ENCODE measurements at regions not wholly inside any gene's neighbourhood (a gene's known extent, or its start where the extent isn't known, plus 50 kb on each side); places are given as distances from the start of the nearest gene placed in this dataset.
"Not testable (repeated sequence)": the region's sequence is repeated elsewhere in the genome, so short reads cannot be mapped to it uniquely, and the experiment has no call there.

GRCh38 chr10:131579251-131580071 lies 267.9 kb upstream of the TCERG1L start:
- no peak for DNase-seq (ENCODE audit: low read depth in 2 of 2)

GRCh38 chr10:131580076-131580652 lies 268.6 kb upstream of the TCERG1L start:
- DNase-seq (ENCODE audit: low read depth in 2 of 2) = no peak

GRCh38 chr10:131580674-131581073 lies 269.2 kb upstream of the TCERG1L start:
- DNase-seq (ENCODE audit: low read depth in 2 of 2) = no peak

- not testable (repeated sequence) for DNase-seq (ENCODE audit: low read depth in 2 of 2)
Measured at GRCh38 chr10:131581547-131581946, 270.0 kb upstream of the TCERG1L start.

GRCh38 chr10:131584287-131584686 lies 272.8 kb upstream of the TCERG1L start:
- no peak for DNase-seq (ENCODE audit: low read depth in 2 of 2)

- DNase-seq (ENCODE audit: low read depth in 2 of 2) = no peak
Measured at GRCh38 chr10:131585761-131586160, 274.2 kb upstream of the TCERG1L start.

GRCh38 chr10:131586958-131587357 lies 275.4 kb upstream of the TCERG1L start:
- DNase-seq (ENCODE audit: low read depth in 2 of 2) = no peak

- DNase-seq (ENCODE audit: low read depth in 2 of 2) = no peak
Measured at GRCh38 chr10:131587976-131588680, 276.6 kb upstream of the TCERG1L start.

GRCh38 chr10:131588704-131589220 lies 277.2 kb upstream of the TCERG1L start:
- DNase-seq (ENCODE audit: low read depth in 2 of 2) = no peak

GRCh38 chr10:131590567-131590966 lies 279.0 kb upstream of the TCERG1L start:
- DNase-seq (ENCODE audit: low read depth in 2 of 2) = no peak

GRCh38 chr10:131591936-131592335 lies 280.4 kb upstream of the TCERG1L start:
- DNase-seq (ENCODE audit: low read depth in 2 of 2) = no peak

GRCh38 chr10:131609176-131609575 lies 291.6 kb upstream of the PPP2R2D start:
- no peak for DNase-seq (ENCODE audit: low read depth in 2 of 2)

- DNase-seq (ENCODE audit: low read depth in 2 of 2) = no peak
Measured at GRCh38 chr10:131615150-131615549, 285.7 kb upstream of the PPP2R2D start.

- DNase-seq (ENCODE audit: low read depth in 2 of 2) = no peak
Measured at GRCh38 chr10:131616040-131616439, 284.8 kb upstream of the PPP2R2D start.

GRCh38 chr10:131617113-131617858 lies 283.5 kb upstream of the PPP2R2D start:
- no peak for DNase-seq (ENCODE audit: low read depth in 2 of 2)

GRCh38 chr10:131618587-131619267 lies 282.1 kb upstream of the PPP2R2D start:
- no peak for DNase-seq (ENCODE audit: low read depth in 2 of 2)

- DNase-seq (ENCODE audit: low read depth in 2 of 2) = no peak
Measured at GRCh38 chr10:131620314-131620713, 280.5 kb upstream of the PPP2R2D start.

- no peak for DNase-seq (ENCODE audit: low read depth in 2 of 2)
Measured at GRCh38 chr10:131620904-131621303, 279.9 kb upstream of the PPP2R2D start.

- DNase-seq (ENCODE audit: low read depth in 2 of 2) = no peak
Measured at GRCh38 chr10:131621784-131622624, 278.8 kb upstream of the PPP2R2D start.

- no peak for DNase-seq (ENCODE audit: low read depth in 2 of 2)
Measured at GRCh38 chr10:131625041-131625440, 275.8 kb upstream of the PPP2R2D start.
